ENCODE measurements at regions not wholly inside any gene's neighbourhood (a gene's known extent, or its start where the extent isn't known, plus 50 kb on each side); places are given as distances from the start of the nearest gene placed in this dataset.
"Not testable (repeated sequence)": the region's sequence is repeated elsewhere in the genome, so short reads cannot be mapped to it uniquely, and the experiment has no call there.

- DNase-seq (ENCODE audit: low read depth in 2 of 3, low spot score in 2 of 3) = no peak
These were observed 68.0 kb downstream of the CBLN4 start for GRCh38 chr20:55937283-55937682.

DNA sequence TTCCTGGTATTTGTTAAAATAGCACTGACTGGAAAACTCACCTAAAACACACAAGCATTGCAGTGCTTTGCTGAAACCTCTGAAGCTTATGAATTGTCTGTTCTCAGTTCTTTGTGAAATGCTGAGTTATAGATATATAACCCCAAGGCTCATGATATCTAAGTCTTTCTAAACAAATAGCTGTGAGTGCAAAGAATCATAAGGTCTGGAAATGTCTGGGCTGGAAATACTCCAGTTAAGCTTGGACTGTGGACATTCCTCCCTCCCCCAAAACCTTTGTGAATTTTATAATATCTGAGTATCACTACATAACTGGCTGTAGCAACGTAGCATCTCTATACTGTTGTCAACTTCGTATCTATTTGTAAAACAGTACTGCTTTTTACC, 69.1 kb downstream of the CBLN4 start:
- DNase-seq (ENCODE audit: low read depth in 2 of 3, low spot score in 2 of 3) = no peak

DNA sequence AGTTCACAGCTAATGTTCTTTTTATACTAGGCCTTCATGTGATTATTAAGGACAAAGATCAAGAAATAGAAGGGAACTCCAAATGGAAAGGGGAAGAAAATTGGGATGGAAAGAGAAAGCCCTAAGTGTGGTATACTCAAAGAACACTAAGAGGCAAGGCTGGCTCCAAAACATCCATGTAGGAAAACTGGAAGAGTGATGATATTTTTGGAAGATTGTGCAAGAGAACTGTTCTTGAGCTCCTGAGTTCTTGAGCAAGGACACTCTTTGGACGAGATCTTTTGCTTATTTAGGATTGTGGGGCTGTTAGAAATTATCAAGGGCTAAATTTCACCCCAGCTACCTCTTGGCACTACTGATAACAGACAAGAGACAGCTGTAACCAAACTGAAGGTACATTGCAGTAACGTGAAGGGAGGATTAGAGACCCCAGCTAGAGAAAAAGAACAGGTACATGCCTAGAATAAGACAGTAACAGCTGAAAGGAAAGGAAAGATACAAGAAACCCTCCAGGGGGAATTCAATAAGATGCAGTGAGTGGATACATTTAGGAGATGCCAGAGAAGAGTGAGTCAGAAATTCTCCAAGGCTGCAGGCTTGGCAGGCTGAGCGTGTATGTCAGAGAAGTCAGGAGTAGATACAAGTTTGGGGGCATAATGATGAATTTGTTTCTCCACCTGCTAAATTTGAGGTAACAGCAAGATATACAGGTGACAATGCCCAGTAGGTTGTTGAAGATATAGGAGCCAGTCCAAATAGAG, 69.7 kb downstream of the CBLN4 start:
- DNase-seq (ENCODE audit: low read depth in 2 of 3, low spot score in 2 of 3) = no peak

DNA sequence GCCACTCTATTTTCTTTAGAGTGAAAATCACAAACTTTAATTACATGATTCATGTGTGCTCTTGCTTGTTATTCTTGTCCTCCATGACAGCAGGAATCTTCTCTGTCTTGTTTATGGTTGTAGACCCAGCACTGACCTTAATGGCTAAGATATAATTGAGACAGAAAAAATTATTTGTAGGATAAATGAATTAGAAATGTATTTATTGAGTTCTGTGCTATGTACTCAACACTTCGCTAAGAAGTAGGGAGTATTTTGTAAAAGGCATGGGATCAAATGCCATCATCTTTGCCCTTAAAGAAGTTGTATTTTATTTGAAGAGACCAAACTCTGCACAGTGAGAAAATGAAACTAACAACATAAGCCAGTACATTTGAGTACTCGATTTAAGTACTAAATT, 71.2 kb downstream of the CBLN4 start:
- DNase-seq (ENCODE audit: low read depth in 2 of 3, low spot score in 2 of 3) = no peak

GRCh38 chr20:55930876-55931275, 74.4 kb downstream of the CBLN4 start:
- DNase-seq (ENCODE audit: low read depth in 2 of 3, low spot score in 2 of 3) = not testable (repeated sequence)

GRCh38 chr20:55928266-55928665, 77.1 kb downstream of the CBLN4 start:
- no peak for DNase-seq (ENCODE audit: low read depth in 2 of 3, low spot score in 2 of 3)

GRCh38 chr20:55919956-55920355, 85.4 kb downstream of the CBLN4 start:
- DNase-seq (ENCODE audit: low read depth in 2 of 3, low spot score in 2 of 3) = no peak

DNA sequence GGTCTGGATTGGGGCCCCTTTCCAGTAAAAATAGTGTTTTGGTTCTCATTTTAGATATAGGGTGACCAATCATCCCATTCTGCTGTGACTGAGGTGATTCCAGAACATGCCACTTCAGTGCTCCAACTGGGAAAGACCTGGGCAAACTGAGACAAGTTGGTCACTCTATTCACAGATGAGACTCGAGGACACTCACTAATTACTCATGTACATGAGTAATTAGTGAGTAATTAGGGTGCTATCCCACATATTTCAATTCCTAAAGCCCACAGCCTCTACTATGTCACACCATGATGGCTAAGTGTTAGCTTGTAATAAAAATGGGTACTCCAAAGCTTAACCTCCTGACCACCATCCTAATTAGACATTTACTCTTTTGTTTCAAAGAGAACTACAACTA, 86.0 kb downstream of the CBLN4 start:
- DNase-seq (ENCODE audit: low read depth in 2 of 3, low spot score in 2 of 3) = no peak

- DNase-seq (ENCODE audit: low read depth in 2 of 3, low spot score in 2 of 3) = no peak
These were observed 86.8 kb downstream of the CBLN4 start for GRCh38 chr20:55918471-55918870.

DNA sequence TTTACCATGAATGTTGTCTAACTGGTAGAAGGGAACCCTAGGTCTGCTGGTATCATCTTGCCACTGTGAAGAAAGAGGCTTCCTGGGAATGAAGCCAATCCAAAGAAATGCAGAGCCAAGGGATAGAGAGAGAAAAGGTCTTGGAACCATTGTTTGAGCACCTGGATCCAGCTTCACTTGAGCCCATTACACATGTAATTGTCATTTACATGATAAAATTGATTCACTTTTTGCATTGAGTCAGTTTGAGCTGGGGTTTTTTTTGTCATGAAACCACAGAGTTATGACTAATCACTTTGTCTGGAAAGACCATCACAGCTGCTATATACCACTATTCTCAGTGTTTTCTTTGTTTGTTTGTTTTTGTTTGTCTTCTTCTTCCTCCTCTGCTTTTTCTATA, 112.3 kb downstream of the CBLN4 start:
- no peak for DNase-seq (ENCODE audit: low read depth in 2 of 3, low spot score in 2 of 3)

GRCh38 chr20:55888685-55889084, 116.6 kb downstream of the CBLN4 start:
- no peak for DNase-seq (ENCODE audit: low read depth in 2 of 3, low spot score in 2 of 3)

GRCh38 chr20:55882910-55883309, 122.4 kb downstream of the CBLN4 start:
- no peak for DNase-seq (ENCODE audit: low read depth in 2 of 3, low spot score in 2 of 3)

GRCh38 chr20:55882286-55882685, 123.0 kb downstream of the CBLN4 start:
- DNase-seq (ENCODE audit: low read depth in 2 of 3, low spot score in 2 of 3) = no peak

GRCh38 chr20:55881204-55881603, 124.1 kb downstream of the CBLN4 start:
- no peak for DNase-seq (ENCODE audit: low read depth in 2 of 3, low spot score in 2 of 3)

- no peak for DNase-seq (ENCODE audit: low read depth in 2 of 3, low spot score in 2 of 3)
These were observed 125.0 kb downstream of the CBLN4 start for GRCh38 chr20:55880361-55880760.

DNA sequence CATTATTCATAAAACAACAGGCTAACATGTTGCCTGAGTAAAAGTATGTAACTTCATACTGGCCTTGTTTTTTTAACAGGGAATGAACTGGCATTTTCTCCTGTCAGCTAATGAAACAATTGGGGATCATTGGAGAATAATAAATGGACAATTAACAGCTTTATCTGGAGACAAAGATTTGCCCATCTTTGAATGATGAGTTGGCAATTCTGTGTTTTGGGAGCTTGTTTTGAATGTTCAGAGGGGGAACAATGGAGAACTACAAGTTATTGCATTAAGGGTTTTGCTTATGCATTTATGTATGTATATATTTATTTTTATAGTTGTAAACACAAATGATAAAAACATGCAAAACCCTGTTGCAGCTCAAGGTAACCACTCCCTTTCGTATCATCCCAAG, 150.3 kb downstream of the CBLN4 start:
- no peak for DNase-seq (ENCODE audit: low read depth in 2 of 3, low spot score in 2 of 3)

- no peak for DNase-seq (ENCODE audit: low read depth in 2 of 3, low spot score in 2 of 3)
These were observed 175.0 kb downstream of the CBLN4 start for GRCh38 chr20:55830121-55830827.

DNA sequence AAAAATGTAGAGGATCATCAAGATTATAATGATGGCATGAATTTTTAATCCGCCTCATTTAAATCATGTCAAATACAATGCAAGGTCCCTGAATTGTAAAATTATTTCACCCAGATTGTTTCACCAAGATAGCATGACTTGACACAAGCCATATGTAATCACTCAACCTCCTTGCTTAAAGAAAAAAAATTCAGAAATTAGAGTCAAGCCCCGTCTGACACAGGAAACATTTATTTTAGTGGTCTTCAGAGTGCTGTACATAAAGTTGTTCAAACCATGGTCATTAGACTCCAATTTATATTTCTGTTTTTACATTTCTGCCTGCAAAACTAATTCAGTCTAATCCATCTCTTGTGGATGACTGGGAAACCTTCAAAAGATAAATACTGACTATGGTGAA, 200.2 kb downstream of the CBLN4 start:
- DNase-seq (ENCODE audit: low read depth in 2 of 3, low spot score in 2 of 3) = no peak

GRCh38 chr20:55800552-55801245, 204.6 kb downstream of the CBLN4 start:
- no peak for DNase-seq (ENCODE audit: low read depth in 2 of 3, low spot score in 2 of 3)

DNA sequence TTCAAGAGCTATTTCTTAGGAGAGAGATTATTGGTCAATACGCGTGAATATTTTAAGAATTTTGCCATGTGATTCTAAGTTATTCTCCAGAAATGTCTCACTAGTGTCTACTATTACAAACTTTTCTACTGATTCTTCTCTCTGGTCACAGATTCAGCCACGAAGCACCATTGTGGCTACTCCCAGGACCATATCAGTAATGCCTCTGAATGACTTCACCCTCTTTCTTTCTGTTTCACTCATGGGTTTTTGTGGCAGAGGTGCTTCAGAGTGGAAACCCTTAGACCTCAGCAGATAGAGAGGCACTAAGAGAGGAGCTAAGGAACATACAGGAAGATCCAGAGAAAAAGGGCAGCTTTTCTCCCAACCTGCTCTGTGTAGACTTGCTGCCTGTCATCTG, 211.3 kb downstream of the CBLN4 start:
- DNase-seq (ENCODE audit: low read depth in 2 of 3, low spot score in 2 of 3) = no peak

DNA sequence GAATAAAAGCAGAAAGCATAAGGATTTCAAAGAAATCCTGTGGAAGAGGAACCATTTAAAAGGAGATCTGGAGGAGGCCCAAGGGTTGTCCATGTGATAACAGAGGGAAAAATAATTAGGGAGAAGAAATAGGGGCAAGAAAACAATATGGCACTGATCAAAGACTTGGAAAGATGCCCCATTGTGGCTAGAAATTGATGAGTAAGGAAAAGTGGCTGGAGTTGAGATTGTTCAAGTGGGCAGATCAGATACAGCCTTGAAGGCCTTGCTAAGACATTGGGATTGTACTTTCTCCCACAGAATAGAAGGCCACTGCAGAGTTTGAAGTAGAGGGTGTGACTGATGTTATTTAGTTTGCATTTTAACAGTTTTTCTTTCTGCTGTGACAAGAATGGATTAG, 213.3 kb downstream of the CBLN4 start:
- no peak for DNase-seq (ENCODE audit: low read depth in 2 of 3, low spot score in 2 of 3)

DNA sequence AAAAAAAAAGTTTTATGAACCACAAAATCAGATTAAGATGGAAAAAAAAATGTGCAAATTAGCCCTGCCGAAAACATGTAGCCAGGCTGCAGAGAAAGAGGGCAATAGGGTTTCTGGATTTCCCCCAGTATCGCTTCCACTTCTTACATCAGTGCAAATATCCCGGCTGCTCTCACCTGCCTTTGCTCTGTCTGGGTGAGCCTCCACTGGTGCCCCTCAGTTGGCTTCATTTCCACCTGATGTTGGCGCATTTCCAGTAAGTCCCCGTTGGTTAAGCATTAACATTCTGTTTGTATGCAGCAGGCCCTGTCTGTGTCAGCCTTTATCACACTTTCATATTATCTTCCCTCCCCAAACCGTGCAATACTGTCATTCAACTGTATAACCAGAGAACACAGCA, 215.1 kb downstream of the CBLN4 start:
- no peak for DNase-seq (ENCODE audit: low read depth in 2 of 3, low spot score in 2 of 3)

All from hematopoietic multipotent progenitor cell (in vitro differentiated cells).